NCI-H1694 (cell line): ENCODE measurements at regions not wholly inside any gene's neighbourhood (a gene's known extent, or its start where the extent isn't known, plus 50 kb on each side); places are given as distances from the start of the nearest gene placed in this dataset.
A peak's percentile ranks its signal among the peaks of the same experiment; 100 is the strongest.

Experiments used
- DNase-seq: peaks from one replicate; lab custom pipeline; 2025; lab: John Stamatoyannopoulos, UW

DNA sequence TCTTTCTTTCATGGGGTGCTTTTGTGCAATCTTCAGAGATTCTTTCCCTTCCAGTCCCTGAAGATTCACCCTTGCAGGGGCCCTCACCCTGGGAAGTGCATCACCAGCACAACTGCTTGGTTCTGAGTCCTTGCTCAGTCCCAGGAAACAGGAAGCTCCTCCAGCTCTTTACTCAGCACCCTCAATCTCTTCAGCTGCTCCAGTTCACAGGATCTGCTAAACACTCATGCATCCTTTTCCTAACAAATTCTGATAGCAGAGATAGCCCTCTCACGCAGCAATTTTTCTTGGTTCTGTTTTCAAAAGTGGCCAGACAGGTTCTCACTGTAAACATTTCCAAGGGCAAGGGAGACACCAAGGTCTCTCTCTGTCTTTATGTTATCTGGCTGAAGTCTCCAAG, 823.1 kb downstream of the LIG4 start:
- no peak for DNase-seq

DNA sequence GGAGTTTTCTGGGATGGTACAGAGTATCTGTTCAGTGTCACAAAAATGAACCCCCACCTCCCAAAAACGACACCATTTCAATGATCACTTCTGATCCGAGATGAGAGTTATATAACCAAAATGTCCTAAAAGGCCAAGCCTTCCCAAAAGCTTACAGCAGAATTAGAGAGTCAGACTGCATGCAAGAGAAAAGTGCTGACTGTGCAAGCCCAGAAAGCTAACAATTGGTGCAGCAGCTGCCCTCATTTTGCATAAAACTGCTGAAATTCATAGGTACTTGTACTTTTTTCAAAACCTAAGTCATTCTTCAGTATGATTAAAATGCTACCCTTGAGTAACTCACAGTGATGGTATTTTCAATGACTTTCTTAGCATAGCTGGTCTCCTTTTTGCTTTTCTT, 819.6 kb upstream of the ARGLU1 start:
- DNase-seq, result no peak

- DNase-seq, result no peak
Observed at GRCh38 chr13:107379407-107380155, 811.6 kb upstream of the ARGLU1 start.

DNA sequence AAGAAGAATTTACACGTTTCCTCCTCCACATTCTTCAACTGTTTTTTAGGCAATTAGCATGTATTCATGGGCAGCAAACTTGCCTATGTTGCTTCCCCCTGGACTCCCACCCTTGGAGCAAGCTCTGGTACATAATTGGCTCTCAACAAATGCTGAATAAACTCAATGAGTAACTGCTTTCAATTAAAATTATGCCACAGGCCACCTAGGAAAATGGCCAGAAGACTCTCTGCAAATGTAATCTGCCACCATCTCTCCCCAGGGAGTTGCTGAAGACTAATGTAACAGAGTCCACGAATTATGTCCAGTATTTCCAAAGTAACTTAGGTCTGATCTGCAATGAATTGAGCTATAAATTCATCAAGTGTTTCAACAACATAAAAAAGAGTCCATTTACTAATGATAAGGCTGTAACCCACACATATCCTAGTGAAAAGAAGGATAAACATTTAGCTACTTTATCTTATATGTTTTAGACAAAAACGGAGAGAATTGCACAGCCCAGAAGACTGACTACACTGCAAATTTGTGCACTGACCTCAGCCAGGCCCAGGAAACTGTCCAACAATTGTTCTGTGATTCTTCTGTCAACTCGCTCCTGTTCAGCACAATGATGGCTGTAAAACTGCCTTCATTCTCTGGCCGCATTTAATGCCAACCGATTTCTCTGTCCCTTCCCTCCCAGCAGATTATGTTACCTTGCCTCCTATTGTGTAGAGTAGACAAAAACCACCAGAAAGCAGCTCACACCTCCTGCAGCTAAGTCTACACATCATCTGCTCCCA, 808.6 kb upstream of the ARGLU1 start:
- no peak for DNase-seq

- no peak for DNase-seq
Observed at GRCh38 chr13:107375701-107376340, 807.9 kb upstream of the ARGLU1 start.

DNA sequence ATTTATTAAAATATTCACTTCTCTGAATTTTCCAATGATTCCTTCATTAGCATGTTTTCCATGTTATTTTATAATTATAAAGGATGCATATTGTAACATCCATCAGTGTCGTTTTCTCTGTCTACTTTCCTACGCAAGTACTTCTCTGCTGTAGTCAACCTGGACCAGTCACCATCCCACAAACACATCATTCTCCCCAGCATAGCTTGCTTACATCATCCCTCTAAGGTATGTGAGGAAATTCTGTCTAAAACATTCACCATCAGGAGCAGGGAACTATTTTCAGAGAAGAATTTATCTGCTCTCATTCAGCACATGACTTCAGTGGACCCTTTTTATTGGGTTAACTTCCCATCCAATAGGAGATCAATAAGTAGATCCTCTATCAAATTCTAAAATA, 806.1 kb upstream of the ARGLU1 start:
- DNase-seq, result no peak

- peak; percentile 50 for DNase-seq
Observed at GRCh38 chr13:107373551-107373950, 805.6 kb upstream of the ARGLU1 start.

DNA sequence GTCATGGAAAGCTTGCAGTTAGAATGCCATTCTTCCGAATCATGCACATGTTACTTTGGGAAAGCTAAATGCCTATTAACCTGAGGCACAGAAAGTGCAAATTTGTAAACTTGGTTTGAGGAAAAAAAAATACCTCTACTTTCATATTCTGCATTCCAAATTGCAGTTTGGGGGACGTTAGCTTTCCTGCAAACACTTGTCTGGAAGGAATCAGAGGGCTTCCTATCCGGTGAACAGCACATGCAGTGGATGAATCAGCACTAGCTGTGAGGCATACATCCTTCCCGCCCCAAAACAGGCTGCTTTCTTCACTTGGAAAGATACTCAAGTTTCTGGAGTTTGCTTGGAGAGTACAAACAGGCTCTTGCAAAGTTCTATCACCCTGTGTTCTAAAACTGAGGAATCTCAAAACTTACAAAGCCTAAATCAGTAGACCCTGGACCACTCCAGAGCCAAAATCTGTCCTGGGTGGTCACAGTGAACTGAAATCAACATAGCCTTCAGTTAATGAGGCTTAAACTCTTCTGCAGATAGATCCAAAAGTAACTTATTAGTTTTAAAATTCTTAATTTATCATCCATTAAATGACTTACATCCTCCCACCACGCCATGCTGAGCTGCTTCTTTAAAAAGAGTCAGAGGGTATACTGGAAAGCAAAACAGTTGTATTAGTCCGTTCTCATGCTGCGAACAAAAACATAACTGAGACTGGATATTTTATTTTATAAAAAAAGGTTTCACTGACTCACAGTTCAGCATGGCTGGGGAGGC, 802.3 kb upstream of the ARGLU1 start:
- DNase-seq, result no peak

GRCh38 chr13:107367258-107367657, 799.3 kb upstream of the ARGLU1 start:
- no peak for DNase-seq

- no peak for DNase-seq
Observed at GRCh38 chr13:107365466-107366215, 797.7 kb upstream of the ARGLU1 start.

- no peak for DNase-seq
Observed at GRCh38 chr13:107364658-107365057, 796.7 kb upstream of the ARGLU1 start.

GRCh38 chr13:107361666-107362065, 793.7 kb upstream of the ARGLU1 start:
- no peak for DNase-seq

- no peak for DNase-seq
Observed at GRCh38 chr13:107360010-107360409, 792.1 kb upstream of the ARGLU1 start.

DNA sequence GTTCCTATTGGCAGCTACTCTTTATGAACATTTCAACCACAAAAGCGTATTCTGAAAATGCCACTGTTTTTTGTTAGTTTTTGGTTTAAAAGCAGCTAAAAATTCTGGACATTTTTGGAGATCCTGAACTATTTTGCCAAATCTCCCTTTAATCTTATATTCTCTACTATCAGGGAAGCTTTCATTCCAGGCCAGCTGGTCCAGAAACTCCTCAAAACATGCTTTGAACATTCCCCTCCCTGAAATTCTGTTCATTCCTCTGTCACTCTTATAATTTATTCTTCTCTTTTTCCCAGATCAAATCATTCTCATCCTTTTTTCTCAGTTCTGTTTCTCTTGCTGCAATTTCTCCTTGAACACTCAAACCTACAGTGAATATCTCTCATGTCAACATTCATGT, 790.9 kb upstream of the ARGLU1 start:
- DNase-seq, result no peak

GRCh38 chr13:107351305-107351704, 783.4 kb upstream of the ARGLU1 start:
- DNase-seq, result no peak

DNA sequence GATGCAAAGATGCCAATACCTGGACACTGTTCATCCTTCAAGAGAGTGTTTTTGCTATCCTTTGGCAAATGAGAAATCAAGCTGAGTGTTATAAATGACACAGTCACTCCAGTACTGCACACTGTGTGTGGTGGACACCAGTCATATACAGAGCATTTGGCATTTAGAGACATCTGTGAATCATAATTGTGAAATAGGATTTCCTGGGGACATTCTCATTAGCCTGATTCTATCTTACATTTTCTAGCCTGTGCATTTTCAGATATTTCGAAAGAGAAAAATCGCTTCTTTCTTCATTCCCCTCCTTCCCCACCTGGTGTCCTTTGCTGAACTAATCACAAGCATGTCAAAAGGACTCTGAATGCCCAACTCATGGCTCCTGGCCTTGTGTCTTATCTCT, 781.0 kb upstream of the ARGLU1 start:
- DNase-seq, result no peak

DNA sequence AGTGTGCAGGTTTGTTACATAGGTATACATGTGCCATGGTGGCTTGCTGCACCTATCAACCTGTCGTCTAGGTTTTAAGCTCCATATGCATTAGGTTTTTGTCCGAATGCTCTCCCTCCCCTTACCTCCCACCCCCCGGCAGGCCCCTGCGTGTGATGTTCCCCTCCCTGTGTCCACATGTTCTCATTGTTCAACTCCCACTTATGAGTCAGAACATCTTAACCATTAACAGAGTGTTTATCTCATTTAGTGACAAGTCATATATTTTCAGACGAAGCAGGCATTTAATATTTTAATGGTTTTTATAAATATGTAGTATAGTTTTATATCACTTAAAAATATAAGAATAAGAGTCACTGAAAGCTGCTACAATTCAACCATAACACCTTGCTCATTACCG, 780.5 kb upstream of the ARGLU1 start:
- no peak for DNase-seq

- DNase-seq, result no peak
Observed at GRCh38 chr13:107347641-107348369, 779.9 kb upstream of the ARGLU1 start.

DNA sequence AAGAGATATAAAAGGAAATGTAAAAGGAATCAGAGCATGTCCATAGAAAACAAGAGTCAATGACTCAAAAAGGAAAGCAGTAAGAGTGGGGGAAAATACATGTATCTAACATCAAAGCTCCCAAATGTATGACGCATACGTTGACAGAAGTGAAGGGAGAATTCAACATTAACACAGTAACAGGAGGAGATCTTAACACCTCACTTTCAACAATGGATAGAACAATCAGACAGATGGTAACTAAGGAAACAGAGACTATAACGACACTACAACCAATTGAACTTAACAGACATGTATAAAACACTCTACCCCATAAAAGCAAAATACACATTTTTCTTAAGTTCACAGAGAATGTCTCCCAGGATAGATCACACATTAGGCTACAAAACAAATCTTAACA, 774.8 kb upstream of the ARGLU1 start:
- DNase-seq, result no peak

DNA sequence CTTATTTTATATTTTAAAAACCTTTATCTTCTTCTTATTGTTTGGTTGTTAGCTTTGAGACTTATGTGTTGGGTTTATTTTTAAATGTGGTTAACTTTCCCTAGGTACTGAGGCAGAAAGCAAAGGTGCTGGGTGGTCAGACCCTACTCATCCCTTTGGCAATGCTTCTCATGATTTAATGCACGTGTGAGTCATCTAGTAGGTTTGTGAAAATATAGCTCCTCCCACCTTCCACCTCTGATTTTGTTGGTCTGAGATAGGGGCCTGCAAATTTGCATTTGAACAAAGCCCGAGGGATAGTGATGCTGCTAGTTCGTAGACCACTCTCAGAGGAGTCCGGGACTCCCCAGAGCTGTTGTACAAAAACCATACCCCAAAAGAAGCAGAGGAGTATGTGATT, 771.3 kb upstream of the ARGLU1 start:
- no peak for DNase-seq

- DNase-seq, result no peak
Observed at GRCh38 chr13:107332188-107332587, 764.3 kb upstream of the ARGLU1 start.
